ENCODE measurements at regions not wholly inside any gene's neighbourhood (a gene's known extent, or its start where the extent isn't known, plus 50 kb on each side); places are given as distances from the start of the nearest gene placed in this dataset.

DNA sequence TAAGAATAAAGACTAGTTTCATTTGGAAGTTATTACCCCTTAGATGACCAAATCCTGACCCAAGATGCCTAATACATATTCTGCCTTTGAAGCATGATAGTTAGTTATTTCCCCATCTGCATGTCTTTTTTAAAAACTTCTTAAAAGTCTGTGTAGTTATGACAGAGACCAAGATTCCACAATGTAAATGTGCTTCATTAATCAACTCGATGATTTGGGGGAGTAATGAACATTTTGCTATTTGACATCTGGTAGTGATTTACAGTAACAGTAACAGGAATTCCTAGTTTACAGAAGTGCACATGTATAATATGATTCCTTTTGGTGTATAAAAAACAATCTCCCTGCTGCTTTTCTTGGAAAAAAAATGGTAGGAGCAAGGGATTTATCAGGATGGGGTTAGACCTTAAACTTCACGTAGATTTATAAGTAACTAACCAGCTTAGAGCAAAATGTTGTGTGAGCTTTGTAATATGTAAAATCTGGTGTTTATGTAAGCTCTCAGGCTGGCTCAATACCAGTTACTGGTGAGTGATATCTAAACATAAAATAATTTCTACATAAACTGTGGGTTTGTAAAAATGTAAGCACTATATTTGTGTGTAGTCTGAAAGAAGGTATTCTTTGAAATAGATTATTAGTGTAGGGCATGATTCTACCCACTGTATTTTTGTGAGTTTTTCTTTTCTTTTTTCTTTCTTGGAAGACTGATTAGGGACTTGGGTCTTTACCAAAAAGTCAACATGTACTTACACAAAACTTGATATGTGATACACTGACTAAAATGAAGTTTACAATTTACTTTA, 641.6 kb downstream of the EPHA4 start:
- DNase-seq (ENCODE audit: low spot score) = no peak

GRCh38 chr2:220931491-220931890, 640.6 kb downstream of the EPHA4 start:
- DNase-seq (ENCODE audit: low spot score) = no peak

DNA sequence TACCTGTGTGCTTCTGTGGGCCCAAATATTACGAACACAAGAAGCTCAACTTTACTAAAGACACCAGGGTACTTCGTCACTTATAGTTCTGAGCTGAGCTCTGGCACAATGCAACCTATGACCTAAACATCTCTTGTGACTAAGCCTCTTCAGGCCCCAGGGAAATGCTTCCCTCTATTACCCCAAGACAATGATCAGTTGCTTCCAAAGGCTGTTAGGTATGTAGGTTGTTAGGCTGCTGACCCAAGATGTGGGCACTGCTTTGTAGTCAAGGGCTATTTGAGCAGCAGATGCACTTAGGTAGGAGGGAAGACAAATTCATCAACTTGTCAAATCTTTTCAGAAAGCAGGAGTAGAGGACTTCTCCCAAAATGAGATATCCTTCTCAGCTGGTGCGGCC, 640.1 kb downstream of the EPHA4 start:
- DNase-seq (ENCODE audit: low spot score) = no peak

DNA sequence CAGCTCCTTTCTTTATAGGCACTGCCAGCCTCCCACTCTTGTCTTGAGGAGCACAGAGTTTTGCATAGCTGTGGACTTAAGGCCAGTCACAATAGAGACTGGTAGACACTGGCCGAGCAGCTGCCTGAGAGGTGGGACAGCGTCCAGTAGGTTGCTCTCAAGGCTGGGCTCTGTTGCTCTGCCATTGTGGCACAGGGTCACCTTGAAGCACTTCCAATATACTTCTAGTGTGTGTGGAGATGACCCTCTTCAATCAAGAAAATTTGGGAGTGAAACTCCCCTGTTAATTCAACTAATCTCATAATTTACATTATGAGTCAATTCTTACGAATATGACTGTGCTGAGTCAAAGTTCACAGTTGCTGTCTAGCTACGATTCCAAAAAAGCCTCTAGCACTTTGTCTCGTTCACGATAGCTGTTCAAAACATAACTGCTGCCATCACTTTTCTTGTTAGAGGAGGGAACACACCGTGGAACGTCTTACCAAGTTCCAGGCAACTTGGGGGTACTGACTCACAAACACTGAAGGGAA, 636.2 kb downstream of the EPHA4 start:
- DNase-seq (ENCODE audit: low spot score) = no peak

DNA sequence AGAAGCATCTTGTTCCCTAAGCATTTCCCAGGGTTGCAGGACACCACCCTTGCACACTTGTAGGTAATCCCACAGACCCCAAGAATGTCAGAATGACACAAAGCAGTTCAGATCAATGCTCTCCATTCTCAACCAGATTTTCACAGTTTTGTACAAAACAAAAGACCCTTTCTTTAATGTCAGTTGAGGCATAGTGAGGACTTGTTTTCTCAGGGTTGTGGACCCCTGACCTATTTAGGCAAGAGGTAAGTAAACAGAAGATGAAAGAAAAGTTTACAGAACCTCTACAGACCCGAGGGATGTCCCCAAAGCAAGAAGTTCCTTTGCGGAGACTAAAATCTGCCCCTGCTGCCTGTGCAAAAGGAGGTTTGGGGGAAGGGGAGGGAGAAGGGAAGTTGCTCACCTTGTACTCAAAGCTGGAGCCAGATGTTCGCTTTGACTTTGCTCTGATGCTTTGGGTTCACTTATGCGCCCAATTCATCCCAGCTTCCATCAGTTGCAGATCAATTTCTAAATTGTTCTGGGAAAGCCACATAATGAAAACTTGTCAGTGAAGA, 635.4 kb downstream of the EPHA4 start:
- no peak for DNase-seq (ENCODE audit: low spot score)

- no peak for DNase-seq (ENCODE audit: low spot score)
These were observed 634.9 kb downstream of the EPHA4 start for GRCh38 chr2:220937245-220937644.

DNA sequence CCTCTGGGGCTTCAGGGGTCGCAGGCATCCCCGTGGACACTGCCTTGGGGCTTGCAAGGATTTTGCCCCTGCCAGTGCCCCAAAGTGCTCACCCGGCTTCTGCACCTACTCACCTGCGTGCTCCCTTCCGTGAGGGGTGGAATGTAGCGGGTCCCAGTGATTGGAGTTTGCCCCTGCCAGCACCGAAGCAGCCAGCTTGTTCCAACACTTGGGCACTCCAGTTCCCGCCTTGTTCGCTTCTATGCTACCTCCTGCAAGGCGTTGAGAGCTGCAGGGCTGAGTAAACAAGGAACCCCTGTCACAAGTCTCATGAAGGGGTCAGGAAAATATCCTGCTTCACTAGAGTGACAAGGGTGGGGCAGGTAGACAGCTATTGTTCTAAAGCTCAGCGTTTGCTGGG, 631.5 kb downstream of the EPHA4 start:
- DNase-seq (ENCODE audit: low spot score) = no peak

DNA sequence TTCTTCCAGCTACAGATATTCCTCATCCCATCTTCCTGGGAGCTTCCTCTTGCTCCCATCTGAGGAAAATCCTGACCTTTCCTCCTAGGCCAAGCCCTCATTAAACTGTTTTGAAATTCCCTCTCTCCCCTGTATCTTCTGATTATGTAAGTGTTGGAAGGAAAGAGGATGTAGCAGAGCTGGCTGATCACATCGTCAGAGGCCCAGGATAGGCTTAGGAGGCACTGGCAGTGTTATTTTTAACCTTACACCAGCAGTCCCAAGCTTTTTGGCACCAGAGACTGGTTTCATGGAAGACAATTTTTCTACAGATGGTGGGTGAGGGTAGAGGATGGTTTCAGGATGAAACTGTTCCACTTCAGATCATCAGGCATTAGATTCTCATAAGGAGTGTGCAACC, 630.4 kb downstream of the EPHA4 start:
- no peak for DNase-seq (ENCODE audit: low spot score)

- DNase-seq (ENCODE audit: low spot score) = no peak
These were observed 625.6 kb downstream of the EPHA4 start for GRCh38 chr2:220946552-220946951.

DNA sequence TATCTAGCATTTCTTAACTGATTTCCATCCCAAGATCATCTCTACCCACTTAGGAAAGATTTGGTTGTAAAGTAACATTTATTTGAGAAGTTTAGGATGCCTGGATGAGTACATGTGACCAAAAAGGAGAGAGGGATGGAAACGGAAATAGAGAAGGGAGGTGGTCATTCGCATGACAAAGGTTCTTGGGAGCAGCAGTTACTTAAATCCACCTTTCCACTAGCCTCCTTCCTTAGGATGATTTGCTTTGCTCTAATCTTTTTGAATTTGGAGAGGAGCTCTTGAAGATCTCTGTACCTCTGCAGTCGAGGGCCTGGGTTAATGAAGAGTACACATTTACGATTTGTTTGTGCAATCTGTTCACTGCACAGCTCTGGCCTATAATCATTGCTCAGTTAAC, 623.5 kb downstream of the EPHA4 start:
- DNase-seq (ENCODE audit: low spot score) = no peak

DNA sequence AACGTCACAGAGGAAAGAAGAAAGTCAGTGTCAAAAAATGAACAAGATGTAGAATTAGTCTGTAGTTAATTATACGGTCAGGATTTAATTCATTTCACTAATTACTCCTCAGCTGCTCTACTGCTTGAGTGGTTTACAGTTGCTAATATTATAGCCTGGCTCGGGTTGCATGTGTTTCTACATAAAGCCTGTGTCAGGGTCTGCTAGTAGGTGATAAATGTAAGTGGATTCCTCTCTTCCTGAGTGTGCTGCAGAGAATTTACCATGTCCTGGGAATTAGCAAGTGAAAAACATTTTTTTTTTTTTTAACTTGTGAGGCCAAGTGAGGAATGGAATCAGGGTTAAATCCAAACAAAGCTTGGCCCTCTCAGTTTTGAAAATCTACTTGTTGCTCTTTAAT, 622.6 kb downstream of the EPHA4 start:
- DNase-seq (ENCODE audit: low spot score) = no peak

- DNase-seq (ENCODE audit: low spot score) = no peak
These were observed 616.3 kb downstream of the EPHA4 start for GRCh38 chr2:220955776-220956175.

GRCh38 chr2:220956429-220956828, 615.7 kb downstream of the EPHA4 start:
- no peak for DNase-seq (ENCODE audit: low spot score)

DNA sequence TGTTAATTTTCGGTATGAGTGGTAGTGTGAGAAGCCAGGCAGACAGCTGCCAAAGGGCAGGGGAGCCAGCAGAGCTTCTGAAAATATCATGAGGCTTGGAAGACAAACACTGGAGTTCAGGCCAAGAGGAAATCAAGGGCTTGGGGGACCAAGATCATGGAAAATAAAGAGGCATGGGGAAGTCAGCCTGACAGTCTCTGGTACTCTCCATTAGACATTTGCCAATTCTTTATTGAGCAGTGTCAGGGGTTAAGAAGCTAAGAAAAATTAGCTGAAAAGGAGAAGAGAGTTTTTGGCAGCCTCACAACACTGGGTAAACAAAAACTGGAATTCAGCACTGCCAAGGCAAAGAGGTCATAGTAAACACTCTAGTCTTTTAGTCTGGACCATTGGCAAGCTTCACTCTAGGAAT, 612.7 kb downstream of the EPHA4 start:
- DNase-seq (ENCODE audit: low spot score) = no peak

- DNase-seq (ENCODE audit: low spot score) = no peak
These were observed 610.8 kb downstream of the EPHA4 start for GRCh38 chr2:220961143-220961860.

- no peak for DNase-seq (ENCODE audit: low spot score)
These were observed 609.5 kb downstream of the EPHA4 start for GRCh38 chr2:220962556-220962955.

DNA sequence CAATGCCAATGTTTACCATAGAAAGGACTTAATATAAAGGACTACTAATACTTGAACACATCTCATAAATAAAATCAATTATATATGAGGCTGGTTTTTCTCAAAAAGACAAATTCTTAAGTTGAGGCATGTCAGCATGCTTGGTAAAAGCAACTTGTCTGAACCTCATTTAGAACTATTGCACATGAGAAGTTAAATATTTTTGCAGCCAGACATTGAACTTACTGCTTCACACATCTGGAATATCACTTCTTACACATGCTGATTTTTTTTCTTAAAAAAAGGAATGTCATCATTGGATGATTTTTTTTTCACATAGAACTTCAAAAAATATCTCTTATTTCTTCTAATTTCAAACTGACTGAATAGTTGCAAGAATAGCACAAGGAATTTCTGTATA, 609.0 kb downstream of the EPHA4 start:
- DNase-seq (ENCODE audit: low spot score) = no peak

- no peak for DNase-seq (ENCODE audit: low spot score)
These were observed 608.2 kb downstream of the EPHA4 start for GRCh38 chr2:220963930-220964329.

- DNase-seq (ENCODE audit: low spot score) = peak; percentile 24
These were observed 605.5 kb downstream of the EPHA4 start for GRCh38 chr2:220966636-220967035.

DNA sequence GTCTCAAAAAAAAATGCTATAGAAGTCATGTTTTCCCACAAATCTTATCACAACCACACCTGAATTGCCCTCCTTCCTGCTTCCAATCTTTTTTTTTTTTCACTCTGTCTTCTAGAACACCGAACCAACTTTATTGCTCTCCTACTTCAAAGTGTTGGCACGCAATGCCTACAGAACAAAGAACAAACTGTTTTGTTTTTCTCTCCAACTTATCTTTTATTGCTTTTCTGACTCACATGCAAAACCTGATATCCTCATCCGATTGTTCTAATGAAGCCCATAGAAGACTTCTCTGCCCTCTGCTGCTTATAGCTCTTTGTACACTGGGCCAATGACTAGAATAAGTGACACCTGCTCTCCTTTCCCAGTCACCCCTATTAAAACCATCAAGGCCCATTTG, 602.8 kb downstream of the EPHA4 start:
- no peak for DNase-seq (ENCODE audit: low spot score)

GRCh38 chr2:220980966-220981675, 591.0 kb downstream of the EPHA4 start:
- DNase-seq (ENCODE audit: low spot score) = no peak

GRCh38 chr2:220981926-220982325, 590.2 kb downstream of the EPHA4 start:
- no peak for DNase-seq (ENCODE audit: low spot score)
